K562 (cell line): ENCODE measurements at regions not wholly inside any gene's neighbourhood (a gene's known extent, or its start where the extent isn't known, plus 50 kb on each side); places are given as distances from the start of the nearest gene placed in this dataset.

Experiments used
- ATAC-seq: fragments of 200-7000 bp; cut with Tn5 transposase; 3 replicates; pipeline ENCODE4 v1.9.1; 2020; ENCODE audit warnings: moderate library complexity
- BruUV-seq: library from RNA; stranded (reverse); fragments of 400-500 nt; replicated peaks from 2 replicates; lab custom pipeline; 2021; lab: Mats Ljungman, UMichigan
- CTCF ChIA-PET: fragments of 300-600 bp; formaldehyde crosslinking; extraction: SDS; loops from one replicate; lab custom pipeline; 2021; ENCODE audit warnings: low intra/inter-chr PET ratio; lab: Yijun Ruan, JAX
- POLR2A ChIA-PET: fragments of 300-600, 350-650 bp; sonication (Branson Sonifier 250); formaldehyde crosslinking; extraction: SDS; loops from one replicate; lab custom pipeline; 2021; ENCODE audit warnings: antibody characterized with exemption, inconsistent platforms; lab: Yijun Ruan, JAX
- DNase-seq, 4 experiments: peaks; one replicate each; pipeline versions ENCODE4 v3.0.0 to v3.0.0-alpha.2; 2011 to 2018; ENCODE audit warnings: low spot score in 3 of 4, mixed read lengths in 3 of 4; ENCODE audit errors: extremely low read depth in 1 of 4
- FAIRE-seq: peaks from 2 replicates; lab custom pipeline; 2011; peaks lifted over from hg19 to GRCh38; lab: Jason Lieb, UNC
- H2AFZ ChIP-seq: 2 replicates; pipeline ENCODE4 v1.6.0; 2011; ENCODE audit warnings: low read depth, low read length, control low read depth, inconsistent platforms
- H3K27ac ChIP-seq: fragments of 200-600 bp; 3 replicates; pipeline ENCODE4 v1.8.0; 2011; ENCODE audit warnings: low read depth, mild to moderate bottlenecking, control low read depth, inconsistent platforms, low read length, moderate library complexity, mixed read lengths; ENCODE audit errors: extremely low read depth
- H3K27me3 ChIP-seq, 2 experiments: fragments of 300-600 bp in 1 of 2; 2 replicates in 1 of 2; 3 replicates in 1 of 2; pipeline versions ENCODE4 v1.6.0 to v1.8.0; 2011; ENCODE audit warnings: inconsistent platforms in 2 of 2, low read length in 2 of 2, mild to moderate bottlenecking in 1 of 2, mixed read lengths in 1 of 2, moderate library complexity in 1 of 2; ENCODE audit not compliant: control insufficient read depth in 2 of 2, insufficient read depth in 2 of 2
- H3K36me3 ChIP-seq: fragments of 300-600 bp; 3 replicates; pipeline ENCODE4 v1.8.0; 2011; ENCODE audit warnings: mild to moderate bottlenecking, low read length, inconsistent platforms; ENCODE audit not compliant: control insufficient read depth, insufficient read depth
- H3K4me1 ChIP-seq, 2 experiments: fragments of 200-600 bp in 1 of 2; replicated peaks in 1 of 2; 2 replicates in 1 of 2; 3 replicates in 1 of 2; pipeline versions ENCODE4 v1.5.1 to v1.8.0; 2011; ENCODE audit warnings: inconsistent platforms in 2 of 2, low read length in 2 of 2, mild to moderate bottlenecking in 1 of 2, mixed read lengths in 1 of 2, moderate library complexity in 1 of 2; ENCODE audit not compliant: control insufficient read depth in 2 of 2, insufficient read depth in 2 of 2
- H3K4me2 ChIP-seq: 2 replicates; pipeline ENCODE4 v1.6.1; 2011; ENCODE audit warnings: low read length, control low read depth, inconsistent platforms, mixed read lengths; ENCODE audit not compliant: insufficient read depth
- H3K4me3 ChIP-seq: fragments of 200-600 bp; sonication (generic), shearing (Covaris generic); 2 replicates; pipeline ENCODE4 v1.5.1; 2016; ENCODE audit warnings: control low read depth, inconsistent platforms
- H3K79me2 ChIP-seq: fragments of 200-600 bp; 3 replicates; pipeline ENCODE4 v1.8.0; 2011; ENCODE audit warnings: low read length, inconsistent platforms; ENCODE audit not compliant: control insufficient read depth, insufficient read depth
- H3K9ac ChIP-seq, 2 experiments: 2 replicates each; pipeline versions ENCODE4 v1.6.0 to v1.6.1; 2011; ENCODE audit warnings: low read depth in 2 of 2, low read length in 2 of 2, control low read depth in 1 of 2, inconsistent platforms in 1 of 2, mild to moderate bottlenecking in 1 of 2, mixed read lengths in 1 of 2; ENCODE audit not compliant: insufficient read depth in 1 of 2
- H3K9me1 ChIP-seq: one replicate; pipeline ENCODE4 v1.6.0; 2011; ENCODE audit warnings: inconsistent platforms, mild to moderate bottlenecking, low read length, moderate library complexity; ENCODE audit not compliant: control insufficient read depth, insufficient read depth
- H3K9me3 ChIP-seq: replicated peaks from 2 replicates; pipeline ENCODE4 v1.5.1; 2011; ENCODE audit warnings: low read depth, low read length, inconsistent platforms; ENCODE audit not compliant: control insufficient read depth, insufficient read depth
- H4K20me1 ChIP-seq: replicated peaks from 2 replicates; pipeline ENCODE4 v1.6.1; 2011; ENCODE audit warnings: low read length, inconsistent platforms, mixed read lengths; ENCODE audit not compliant: control insufficient read depth, insufficient read depth
- BRCA1 ChIP-seq, 2 experiments: fragments of 450-650 bp in 1 of 2; sonication (generic) in 1 of 2; formaldehyde crosslinking in 1 of 2; IDR thresholded peaks; 2 replicates each; pipeline versions ENCODE4 v1.5.0 to v1.6.1; 2017 to 2020; ENCODE audit warnings: mild to moderate bottlenecking in 1 of 2, missing genetic modification reagents in 1 of 2
- BRD4 ChIP-seq: fragments of 200-600 bp; sonication (generic); IDR thresholded peaks from 2 replicates; pipeline ENCODE4 v1.6.1; 2017; ENCODE audit warnings: inconsistent platforms
- CREB3L1 ChIP-seq: fragments of 450-650 bp; IDR thresholded peaks from 2 replicates; pipeline ENCODE4 v1.6.1; 2014; ENCODE audit warnings: low read depth, mild to moderate bottlenecking, moderate library complexity, borderline replicate concordance
- FOXK2 ChIP-seq, 2 experiments: fragments of 450-650 bp; IDR thresholded peaks in 1 of 2; conservative IDR thresholded peaks in 1 of 2; 2 replicates each; pipeline ENCODE4 v1.6.1; 2016; ENCODE audit warnings: low read depth in 2 of 2, mild to moderate bottlenecking in 1 of 2
- NFATC3 ChIP-seq: fragments of 450-650 bp; IDR thresholded peaks from 2 replicates; pipeline ENCODE4 v1.6.1; 2017; ENCODE audit warnings: mild to moderate bottlenecking
- POLR2AphosphoS2 ChIP-seq: IDR thresholded peaks from 2 replicates; pipeline ENCODE4 v1.6.1; 2012; ENCODE audit warnings: low read length, improper control_type of control experiment
- POLR3G ChIP-seq: IDR thresholded peaks from 2 replicates; pipeline ENCODE4 v1.6.1; 2011; ENCODE audit not compliant: insufficient read length, insufficient replicate concordance; ENCODE audit errors: extremely low read depth
- PRMT5 ChIP-seq: sonication (generic); formaldehyde crosslinking; IDR thresholded peaks from 2 replicates; pipeline ENCODE4 v1.5.0; 2020; ENCODE audit warnings: missing genetic modification reagents
- SETDB1 ChIP-seq: IDR thresholded peaks from one replicate; pipeline ENCODE4 v1.6.1; 2012; ENCODE audit warnings: low read length, control low read depth, inconsistent platforms
- USF1 ChIP-seq: sonication (generic); formaldehyde crosslinking; IDR thresholded peaks from 2 replicates; pipeline ENCODE4 v1.9.0; 2022; ENCODE audit warnings: mild to moderate bottlenecking, missing genetic modification reagents
- ZFX ChIP-seq: sonication (generic); formaldehyde crosslinking; IDR thresholded peaks from 2 replicates; pipeline ENCODE4 v1.8.0; 2022; ENCODE audit warnings: mild to moderate bottlenecking, missing genetic modification reagents, moderate library complexity
- ZZZ3 ChIP-seq: fragments of 450-650 bp; IDR thresholded peaks from 2 replicates; pipeline ENCODE4 v1.6.1; 2016; ENCODE audit warnings: antibody characterized with exemption, mild to moderate bottlenecking, moderate library complexity
- in situ Hi-C: fragments of 300-500 bp; cut with MboI; formaldehyde crosslinking; loops from 4 replicates; pipeline ENCODE4 v1.15.0; 2018; ENCODE audit warnings: inconsistent platforms, mixed read lengths
- intact Hi-C: fragments of 100-400 bp; cut with micrococcal nuclease; formaldehyde crosslinking; loops from 2 replicates; pipeline ENCODE4 v1.14.2; 2022

GRCh38 chr4:67055319-67055718 lies 490.0 kb downstream of the CENPC start (continued):
- TF ChIP-seq CREB3L1, result no peak
- no peak for TF ChIP-seq POLR2AphosphoS2
- no peak for TF ChIP-seq POLR3G
- no peak for TF ChIP-seq SETDB1
- TF ChIP-seq ZZZ3, result no peak
- no peak for TF ChIP-seq PRMT5
- no peak for TF ChIP-seq ZFX (CRISPR knock-in tag)
- no peak for TF ChIP-seq BRCA1 (IDR thresholded peaks at IDR 0.05)
- no peak for TF ChIP-seq BRCA1 (CRISPR knock-in tag; IDR thresholded peaks at IDR 0.05)

- no peaks in the 10 kb centered on the region for H3K4me1 ChIP-seq
- in situ Hi-C loops, result no loop called here
- no peak overlapping the region for H2AFZ ChIP-seq
- ChIA-PET CTCF (no interaction called here), POLR2A (no interaction called here)
- H3K27me3 ChIP-seq, result no peaks in the 10 kb centered on the region
- BruUV-seq, result no TSS peak
- no peak for ATAC-seq
- no peaks in the 10 kb centered on the region for H3K36me3 ChIP-seq
- no peak overlapping the region for H3K4me3 ChIP-seq
- FAIRE-seq, result no peak
- no peak overlapping the region for H3K27ac ChIP-seq
- H3K4me2 ChIP-seq, result no peak overlapping the region
- no peaks in the 10 kb centered on the region for H3K9me1 ChIP-seq
- DNase-seq, result no peak
- no peaks in the 10 kb centered on the region for H4K20me1 ChIP-seq
- intact Hi-C loops, result no loop called here
- no peaks in the 10 kb centered on the region for H3K9me3 ChIP-seq
- no peak overlapping the region for H3K9ac ChIP-seq
- no peak for TF ChIP-seq FOXK2 (conservative IDR thresholded peaks at IDR 0.05 in 1 of 2, IDR thresholded peaks at IDR 0.05 in 1 of 2; ENCODE audit: low read depth in 2 of 2)
- no peak for TF ChIP-seq BRD4
- TF ChIP-seq NFATC3, result no peak
- no peak for TF ChIP-seq USF1 (CRISPR knock-in tag)
- TF ChIP-seq, all 486 proteins: peak for 0
- H3K79me2 ChIP-seq, result no peaks in the 10 kb centered on the region
These were observed 490.4 kb downstream of the CENPC start for GRCh38 chr4:67054896-67055295.
